Mesodermal cell (in vitro differentiated cells): ENCODE measurements at regions not wholly inside any gene's neighbourhood (a gene's known extent, or its start where the extent isn't known, plus 50 kb on each side); places are given as distances from the start of the nearest gene placed in this dataset.
"Not testable (repeated sequence)": the region's sequence is repeated elsewhere in the genome, so short reads cannot be mapped to it uniquely, and the experiment has no call there.

Experiments used
- H3K27ac ChIP-seq: 2 replicates; pipeline ENCODE4 v1.7.0; 2013; ENCODE audit warnings: mild to moderate bottlenecking, low read depth, low read length, moderate library complexity; ENCODE audit not compliant: severe bottlenecking
- H3K36me3 ChIP-seq: 2 replicates; pipeline ENCODE4 v1.7.1; 2013; ENCODE audit warnings: mild to moderate bottlenecking, low read length, moderate library complexity; ENCODE audit not compliant: control insufficient read depth, insufficient read depth
- H3K4me1 ChIP-seq: one replicate; pipeline ENCODE4 v1.7.1; 2013; ENCODE audit warnings: mild to moderate bottlenecking, low read length; ENCODE audit not compliant: insufficient read depth, control insufficient read depth, poor library complexity, severe bottlenecking
- H3K4me3 ChIP-seq: 2 replicates; pipeline ENCODE4 v1.7.0; 2013; ENCODE audit warnings: low read length, control low read depth, mild to moderate bottlenecking; ENCODE audit not compliant: insufficient read depth, poor library complexity, severe bottlenecking; ENCODE audit errors: extremely low read depth
- H3K9me3 ChIP-seq: 2 replicates; pipeline ENCODE4 v1.7.1; 2013; ENCODE audit warnings: mild to moderate bottlenecking, low read length, moderate library complexity; ENCODE audit not compliant: control insufficient read depth
- WGBS, 2 experiments: methylation state at CpG; one replicate each; pipeline ENCODE4 v1.1.5; 2013; ENCODE audit warnings: missing lambda C conversion rate in 2 of 2; ENCODE audit not compliant: insufficient coverage in 2 of 2; 5-methylcytosine and 5-hydroxymethylcytosine counted together

DNA sequence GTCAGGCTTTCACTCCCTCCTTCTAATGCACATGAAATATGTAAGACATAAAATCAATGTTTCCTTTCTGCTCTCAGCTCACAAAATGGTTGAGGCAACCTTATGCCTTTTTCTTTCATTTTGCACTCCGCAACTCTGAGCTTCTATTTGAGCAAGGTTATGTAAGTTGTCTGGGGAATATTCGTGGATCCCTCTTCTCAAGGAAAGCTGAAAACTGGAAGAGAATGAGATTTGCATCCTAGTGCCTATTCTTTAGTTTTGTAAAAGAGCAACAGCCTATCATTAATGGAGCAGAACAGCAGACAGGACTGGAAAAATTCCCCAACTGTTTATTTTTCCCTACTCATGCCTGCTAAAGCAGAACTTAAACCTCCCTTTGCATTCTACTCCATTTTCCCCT lies 141.7 kb downstream of the FAM76B start:
- no CpG with 5 or more reads among the region's 2 CpGs for WGBS, 2 experiments
- H3K4me3 ChIP-seq = no peak overlapping the region
- no peaks in the 10 kb centered on the region for H3K36me3 ChIP-seq
- H3K27ac ChIP-seq = no peak overlapping the region
- peaks cover 4% of the 10 kb centered on the region for H3K4me1 ChIP-seq
- no peaks in the 10 kb centered on the region for H3K9me3 ChIP-seq

- Histone ChIP-seq H3K4me1 (peaks cover 4% of the 10 kb centered on the region), H3K4me3 (no peak overlapping the region), H3K27ac (no peak overlapping the region), H3K36me3 (no peaks in the 10 kb centered on the region), H3K9me3 (no peaks in the 10 kb centered on the region)
- no CpG with 5 or more reads among the region's 1 CpG for WGBS, 2 experiments
Measured at GRCh38 chr11:95647355-95647754, 142.2 kb downstream of the FAM76B start.

DNA sequence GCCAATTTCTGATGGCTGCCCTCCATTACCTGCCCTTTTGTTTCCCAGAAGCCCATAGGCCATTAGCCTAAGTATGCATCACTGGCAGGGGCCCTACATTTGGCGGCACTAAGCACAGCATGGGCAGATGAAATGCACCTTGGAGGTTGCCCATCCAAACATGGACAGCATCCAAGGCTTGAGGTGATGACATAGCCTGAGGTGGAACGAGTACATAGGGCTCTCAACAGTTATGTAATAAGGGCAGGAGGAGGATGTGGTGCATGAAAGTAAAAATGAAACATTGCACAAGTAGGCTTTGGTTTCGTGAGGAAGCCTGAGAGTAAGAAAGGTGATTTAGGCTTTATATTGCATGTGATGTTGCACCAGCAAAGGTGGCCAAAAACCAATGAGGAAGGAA lies 148.1 kb downstream of the FAM76B start:
- WGBS, 2 experiments = 83 to 94% methylated on average over 3 of the region's 3 CpGs
- Histone ChIP-seq H3K4me1 (no peaks in the 10 kb centered on the region), H3K9me3 (no peaks in the 10 kb centered on the region), H3K4me3 (no peak overlapping the region), H3K27ac (no peak overlapping the region), H3K36me3 (no peaks in the 10 kb centered on the region)

- no CpG with 5 or more reads among the region's 1 CpG for WGBS, 2 experiments
- no peaks in the 10 kb centered on the region for H3K36me3 ChIP-seq
- H3K4me3 ChIP-seq = no peak overlapping the region
- H3K9me3 ChIP-seq = no peaks in the 10 kb centered on the region
- H3K27ac ChIP-seq = no peak overlapping the region
- H3K4me1 ChIP-seq = no peaks in the 10 kb centered on the region
Measured at GRCh38 chr11:95638501-95638900, 151.1 kb downstream of the FAM76B start.

DNA sequence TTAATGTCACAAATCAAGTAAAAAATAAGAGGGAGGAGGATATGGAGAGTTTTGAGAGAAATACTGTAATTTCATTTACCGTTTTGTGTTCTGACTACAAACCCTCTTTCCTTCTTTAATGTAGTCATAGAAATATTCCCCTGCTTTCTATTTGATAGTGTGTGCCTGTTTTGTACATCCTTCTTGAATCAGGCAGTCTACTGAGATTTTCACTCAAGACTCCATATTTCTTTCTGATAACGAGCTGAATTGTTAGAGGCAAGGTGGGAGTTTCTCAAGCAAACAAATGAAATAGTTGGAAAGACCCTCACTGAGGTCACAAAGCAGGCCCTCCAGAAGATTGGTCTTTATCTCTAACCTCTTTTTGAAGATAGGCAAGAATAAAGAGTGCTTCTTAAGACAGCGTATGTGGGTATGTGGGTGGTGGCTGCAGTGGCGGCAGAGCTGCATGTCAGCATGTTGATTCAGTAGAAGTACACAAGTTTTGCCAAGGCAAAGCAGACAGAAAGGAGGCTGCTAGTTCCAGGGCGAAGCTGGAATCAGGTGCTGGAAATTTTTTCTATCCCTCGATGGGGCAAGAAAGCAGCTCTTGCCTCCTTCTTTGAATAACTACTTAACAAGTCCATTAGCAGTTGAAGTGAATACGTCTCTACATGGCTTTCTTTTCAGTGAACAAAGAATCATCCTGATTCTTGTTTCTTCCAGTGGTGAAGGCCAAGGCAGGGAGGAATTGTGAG lies 164.2 kb downstream of the FAM76B start:
- Histone ChIP-seq H3K4me1 (peaks cover 3% of the 10 kb centered on the region), H3K4me3 (no peak overlapping the region), H3K9me3 (peaks cover 4% of the 10 kb centered on the region), H3K36me3 (no peaks in the 10 kb centered on the region), H3K27ac (no peak overlapping the region)
- WGBS, 2 experiments = 70 to 71% methylated on average over 4 to 6 of the region's 7 CpGs

GRCh38 chr11:95616256-95616804 lies 173.3 kb downstream of the FAM76B start:
- Histone ChIP-seq H3K36me3 (no peaks in the 10 kb centered on the region), H3K9me3 (no peaks in the 10 kb centered on the region), H3K4me3 (no peak overlapping the region), H3K4me1 (no peaks in the 10 kb centered on the region), H3K27ac (no peak overlapping the region)
- no CpG with 5 or more reads among the region's 1 CpG for WGBS, 2 experiments

GRCh38 chr11:95611827-95612226 lies 177.8 kb downstream of the FAM76B start:
- Histone ChIP-seq H3K36me3 (no peaks in the 10 kb centered on the region), H3K4me1 (no peaks in the 10 kb centered on the region), H3K27ac (no peak overlapping the region), H3K9me3 (no peaks in the 10 kb centered on the region), H3K4me3 (no peak overlapping the region)

DNA sequence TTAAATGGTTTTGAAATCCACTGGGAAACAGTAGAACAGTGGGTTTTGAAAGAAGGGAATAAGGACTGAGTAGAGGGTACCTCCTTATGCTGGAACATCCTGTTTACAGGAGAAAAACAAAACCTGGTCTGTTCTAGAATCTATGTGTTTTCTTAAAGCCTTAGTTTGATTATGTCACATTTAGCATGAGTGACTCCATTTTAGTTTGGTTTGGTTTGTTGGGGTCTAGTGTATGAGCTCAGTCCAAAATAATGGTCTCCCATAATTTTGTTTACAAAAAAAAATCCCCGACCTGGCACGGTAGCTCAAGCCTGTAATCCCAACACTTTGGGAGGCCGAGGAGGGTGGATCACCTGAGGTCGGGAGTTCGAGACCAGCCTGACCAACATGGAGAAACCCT lies 179.4 kb downstream of the FAM76B start:
- not testable (repeated sequence) for H3K36me3 ChIP-seq, H3K4me3 ChIP-seq, H3K4me1 ChIP-seq, H3K27ac ChIP-seq, H3K9me3 ChIP-seq
- WGBS, 2 experiments = 100% methylated on average over 3 to 5 of the region's 5 CpGs

- 92 to 94% methylated on average over 1 of the region's 1 CpG for WGBS, 2 experiments
- no peaks in the 10 kb centered on the region for H3K4me1 ChIP-seq
- no peaks in the 10 kb centered on the region for H3K36me3 ChIP-seq
- no peaks in the 10 kb centered on the region for H3K9me3 ChIP-seq
- no peak overlapping the region for H3K4me3 ChIP-seq
- H3K27ac ChIP-seq = no peak overlapping the region
Measured at GRCh38 chr11:95608093-95608492, 181.5 kb downstream of the FAM76B start.

DNA sequence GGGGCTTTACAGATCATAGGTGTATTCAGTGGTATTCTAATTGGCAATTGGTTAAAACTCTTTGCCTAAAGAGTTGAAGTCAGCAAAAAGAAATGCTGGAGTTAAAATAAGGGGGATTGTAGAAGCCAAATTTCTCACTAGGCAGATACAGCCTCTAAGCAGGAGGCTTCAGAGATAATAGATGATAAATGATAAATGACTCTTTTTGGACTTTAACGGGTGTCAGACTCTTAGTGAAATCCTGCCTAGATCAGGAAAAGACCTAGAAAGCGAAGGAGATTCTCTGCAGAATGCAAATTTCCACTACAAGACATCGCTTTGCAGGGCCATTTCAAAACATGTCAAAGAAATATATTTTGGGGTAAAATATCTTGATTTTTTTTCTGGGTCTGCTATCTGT lies 182.8 kb downstream of the FAM76B start:
- 89% methylated on average over 2 of the region's 3 CpGs; no CpG with 5 or more reads in 1 of the 2 experiments for WGBS, 2 experiments

DNA sequence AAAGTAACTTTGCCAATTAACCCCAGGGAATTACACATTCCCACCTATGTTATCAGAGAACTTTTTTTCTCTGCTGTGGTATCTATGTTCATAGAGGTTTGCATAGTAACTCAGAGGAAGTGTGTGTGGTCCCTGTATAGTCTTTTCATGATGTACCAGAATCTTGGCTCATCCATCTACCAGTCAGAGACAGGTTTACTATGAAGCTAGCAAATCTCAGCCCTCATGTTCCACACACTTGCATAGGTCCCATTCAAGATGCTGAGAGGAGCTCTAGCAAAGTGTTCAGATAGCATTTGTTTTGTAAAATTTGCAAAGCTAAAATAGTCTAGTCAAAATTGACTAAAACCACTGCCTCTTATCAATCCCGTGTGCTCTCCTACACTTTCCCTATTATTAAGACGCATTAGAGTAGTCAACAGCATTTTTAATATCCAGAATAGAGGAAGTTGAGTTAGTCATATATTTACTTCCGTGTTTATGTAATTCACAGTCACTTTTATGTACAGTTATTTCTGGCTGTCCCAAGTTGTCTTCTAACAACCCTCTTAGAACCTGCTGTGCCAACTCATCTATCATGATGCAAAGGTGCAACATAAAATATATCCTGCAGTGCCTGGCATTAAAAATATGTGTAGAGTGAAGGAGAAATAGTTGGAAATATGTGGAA lies 184.2 kb downstream of the FAM76B start:
- WGBS, 2 experiments = no CpG with 5 or more reads among the region's 3 CpGs
- no peak overlapping the region for H3K4me3 ChIP-seq
- no peaks in the 10 kb centered on the region for H3K36me3 ChIP-seq

More for the DNA sequence above, 182.8 kb downstream of the FAM76B start:
- Histone ChIP-seq H3K9me3 (no peaks in the 10 kb centered on the region), H3K4me3 (no peak overlapping the region), H3K27ac (no peak overlapping the region), H3K36me3 (no peaks in the 10 kb centered on the region), H3K4me1 (no peaks in the 10 kb centered on the region)

More for the DNA sequence above, 184.2 kb downstream of the FAM76B start:
- Histone ChIP-seq H3K4me1 (no peaks in the 10 kb centered on the region), H3K9me3 (no peaks in the 10 kb centered on the region), H3K27ac (no peak overlapping the region)
